Activated CD4-positive, alpha-beta T cell treated with anti-CD3 and anti-CD28 coated beads, Interleukin-2, amount 50 U/mL, for 4 hours (primary cell): ENCODE measurements at regions not wholly inside any gene's neighbourhood (a gene's known extent, or its start where the extent isn't known, plus 50 kb on each side); places are given as distances from the start of the nearest gene placed in this dataset.
"Not testable (repeated sequence)": the region's sequence is repeated elsewhere in the genome, so short reads cannot be mapped to it uniquely, and the experiment has no call there.

ENCODE experiments used
- DNase-seq, 2 experiments: peaks; one replicate each; pipeline ENCODE4 v3.0.0-alpha.2; 2020

- DNase-seq, result no peak
Observed at GRCh38 chr10:33034931-33035330, 76.9 kb upstream of the ITGB1 start.

GRCh38 chr10:33032654-33033151, 74.7 kb upstream of the ITGB1 start:
- DNase-seq, result no peak

- DNase-seq, result no peak
Observed at GRCh38 chr10:33031815-33032653, 74.0 kb upstream of the ITGB1 start.

- no peak for DNase-seq
Observed at GRCh38 chr10:33031171-33031570, 73.1 kb upstream of the ITGB1 start.

GRCh38 chr10:33028515-33028914, 70.5 kb upstream of the ITGB1 start:
- DNase-seq, result peak; percentile 35 to 39

- no peak for DNase-seq
Observed at GRCh38 chr10:33027088-33027487, 69.1 kb upstream of the ITGB1 start.

GRCh38 chr10:33026422-33026821, 68.4 kb upstream of the ITGB1 start:
- DNase-seq, result no peak

GRCh38 chr10:33025910-33026309, 67.9 kb upstream of the ITGB1 start:
- no peak for DNase-seq

GRCh38 chr10:33025039-33025438, 67.0 kb upstream of the ITGB1 start:
- DNase-seq, result no peak

- DNase-seq, result no peak
Observed at GRCh38 chr10:33022691-33023090, 64.7 kb upstream of the ITGB1 start.

GRCh38 chr10:33022090-33022489, 64.1 kb upstream of the ITGB1 start:
- DNase-seq, result no peak

- DNase-seq, result no peak
Observed at GRCh38 chr10:33016988-33017387, 59.0 kb upstream of the ITGB1 start.

- DNase-seq, result no peak
Observed at GRCh38 chr10:33015761-33016547, 57.9 kb upstream of the ITGB1 start.

GRCh38 chr10:33013331-33013730, 55.3 kb upstream of the ITGB1 start:
- DNase-seq, result not testable (repeated sequence)

GRCh38 chr10:33012306-33012705, 54.3 kb upstream of the ITGB1 start:
- no peak for DNase-seq

GRCh38 chr10:33010132-33011037, 52.4 kb upstream of the ITGB1 start:
- peak in 1 of 2 experiments; percentile 8 for DNase-seq

- DNase-seq, result no peak
Observed at GRCh38 chr10:33009244-33010131, 51.5 kb upstream of the ITGB1 start.

- peak; percentile 55 to 60 for DNase-seq
Observed at GRCh38 chr10:33008499-33009243, 50.6 kb upstream of the ITGB1 start.

GRCh38 chr10:33007731-33008381, 49.8 kb upstream of the ITGB1 start:
- not testable (repeated sequence) for DNase-seq
